Muscle layer of duodenum (tissue), 2 donors: ENCODE measurements at regions not wholly inside any gene's neighbourhood (a gene's known extent, or its start where the extent isn't known, plus 50 kb on each side); places are given as distances from the start of the nearest gene placed in this dataset.

ENCODE experiments used
- H3K27ac ChIP-seq: one replicate; pipeline ENCODE4 v1.7.0; 2013; ENCODE audit warnings: mild to moderate bottlenecking, low read length
- H3K27me3 ChIP-seq: one replicate; pipeline ENCODE4 v1.7.0; 2013; ENCODE audit warnings: low read depth, mild to moderate bottlenecking, control low read depth, low read length
- H3K36me3 ChIP-seq, 2 donors: one replicate each; pipeline ENCODE4 v1.7.0; 2013; ENCODE audit warnings: low read length in 2 of 2, control low read depth in 1 of 2, mild to moderate bottlenecking in 1 of 2; ENCODE audit not compliant: insufficient read depth in 2 of 2, control insufficient read depth in 1 of 2
- H3K4me1 ChIP-seq, 2 donors: one replicate each; pipeline ENCODE4 v1.7.0; 2013; ENCODE audit warnings: low read length in 2 of 2, mild to moderate bottlenecking in 2 of 2, control low read depth in 1 of 2, moderate library complexity in 1 of 2; ENCODE audit not compliant: insufficient read depth in 2 of 2, control insufficient read depth in 1 of 2
- H3K4me3 ChIP-seq, 2 donors: one replicate each; pipeline ENCODE4 v1.7.0; 2013; ENCODE audit warnings: low read length in 2 of 2, low read depth in 1 of 2, mild to moderate bottlenecking in 1 of 2
- H3K9me3 ChIP-seq, 2 donors: one replicate each; pipeline ENCODE4 v1.7.0; 2013; ENCODE audit warnings: low read length in 2 of 2, control low read depth in 1 of 2, mild to moderate bottlenecking in 1 of 2; ENCODE audit not compliant: control insufficient read depth in 1 of 2
- donor health status: healthy.

DNA sequence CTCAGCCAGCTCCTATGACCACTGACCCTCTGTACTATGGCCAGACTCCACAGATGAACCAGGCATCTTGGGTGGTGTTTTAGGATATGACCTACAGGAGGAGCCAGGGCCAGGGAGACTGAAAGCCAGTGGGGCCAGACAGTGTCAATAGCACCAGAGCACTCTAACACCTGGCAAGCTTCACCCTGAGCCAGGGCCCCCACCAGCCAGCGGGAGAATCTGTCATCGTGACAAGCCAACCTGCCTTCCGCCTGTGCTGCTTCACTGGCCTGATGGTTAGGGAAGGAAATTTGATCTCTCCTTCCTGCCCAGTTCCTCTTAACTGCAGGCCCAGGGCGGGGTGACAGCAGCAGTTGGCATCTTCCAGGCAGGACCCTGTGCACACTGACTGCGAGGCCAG is 222.4 kb downstream of the UQCRFS1 start:
- H3K9me3 ChIP-seq: peaks cover 0 to 10% of the 10 kb centered on the region in 2 donors
- no peaks in the 10 kb centered on the region for H3K36me3 ChIP-seq
- H3K4me1 ChIP-seq: peaks cover 0 to 6% of the 10 kb centered on the region in 2 donors
- no peaks in the 10 kb centered on the region for H3K27me3 ChIP-seq
- no peak overlapping the region for H3K4me3 ChIP-seq
- no peak overlapping the region for H3K27ac ChIP-seq

DNA sequence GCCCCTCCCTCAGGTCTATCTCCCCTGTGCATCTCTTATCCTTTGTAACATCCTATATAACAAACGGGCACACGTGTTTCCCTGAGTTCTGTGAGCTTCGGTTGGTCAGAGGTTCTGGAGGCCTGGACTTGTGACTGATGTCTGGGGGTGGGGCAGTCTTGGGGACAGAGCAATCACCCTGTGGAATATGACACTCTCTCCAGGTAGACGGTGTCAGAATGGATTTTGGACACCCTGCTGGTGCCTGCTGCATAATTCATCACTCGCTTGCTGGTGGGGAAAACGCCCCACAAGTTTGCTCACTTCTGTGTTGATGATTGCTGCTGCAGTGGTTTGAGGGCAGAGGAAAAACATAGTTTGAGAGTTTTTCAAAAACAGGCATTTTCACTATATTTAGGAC is 223.2 kb downstream of the UQCRFS1 start:
- no peaks in the 10 kb centered on the region for H3K36me3 ChIP-seq
- H3K27ac ChIP-seq: no peak overlapping the region
- H3K27me3 ChIP-seq: no peaks in the 10 kb centered on the region
- peaks cover 0 to 6% of the 10 kb centered on the region in 2 donors for H3K4me1 ChIP-seq
- no peak overlapping the region for H3K4me3 ChIP-seq
- peaks cover 0 to 10% of the 10 kb centered on the region in 2 donors for H3K9me3 ChIP-seq

DNA sequence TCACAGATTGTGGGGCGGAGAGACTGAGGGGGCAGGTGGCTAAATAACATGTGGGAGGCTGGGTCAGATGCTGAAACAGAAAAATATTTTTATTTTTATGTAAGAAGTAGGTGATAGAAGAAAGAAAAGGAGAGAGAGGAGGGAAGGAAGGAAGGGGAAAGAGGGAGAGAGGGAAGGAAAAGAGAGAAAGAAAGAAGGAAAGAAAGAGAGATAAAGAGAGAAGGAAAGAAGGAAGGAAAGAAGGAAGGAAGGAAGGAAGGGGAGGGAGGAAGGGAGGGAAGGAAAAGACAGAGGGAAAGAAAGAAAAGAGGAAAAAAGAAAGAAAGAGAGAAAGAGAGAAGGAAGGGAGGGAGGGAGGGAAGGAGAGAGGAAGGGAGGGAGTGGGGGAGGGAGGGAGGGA is 224.9 kb downstream of the UQCRFS1 start:
- Histone ChIP-seq H3K9me3 (no peaks in the 10 kb centered on the region), H3K27ac (no peak overlapping the region), H3K4me3 (no peak overlapping the region), H3K27me3 (no peaks in the 10 kb centered on the region), H3K36me3 (no peaks in the 10 kb centered on the region), H3K4me1 (peaks cover 0 to 6% of the 10 kb centered on the region in 2 donors)

DNA sequence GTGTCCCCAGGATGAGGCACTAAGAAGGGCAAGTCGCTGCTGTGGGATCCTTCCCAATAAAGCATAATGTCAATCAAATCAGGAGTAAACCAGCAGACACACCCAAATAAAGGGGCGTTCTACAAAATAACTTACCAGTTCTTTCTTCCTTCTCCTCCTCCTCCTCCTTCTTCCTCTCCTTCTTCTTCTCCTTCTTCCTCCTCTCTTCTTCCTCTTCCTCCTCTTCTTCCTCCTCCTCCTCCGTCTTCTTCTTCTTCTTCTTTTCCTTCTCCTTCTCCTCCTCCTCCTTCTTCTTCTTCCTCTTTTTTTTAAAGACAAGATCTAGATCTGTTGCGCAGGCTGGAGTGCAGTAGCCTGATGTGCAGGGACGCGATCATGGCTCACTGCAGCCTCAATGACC is 225.8 kb downstream of the UQCRFS1 start:
- H3K27ac ChIP-seq: no peak overlapping the region

DNA sequence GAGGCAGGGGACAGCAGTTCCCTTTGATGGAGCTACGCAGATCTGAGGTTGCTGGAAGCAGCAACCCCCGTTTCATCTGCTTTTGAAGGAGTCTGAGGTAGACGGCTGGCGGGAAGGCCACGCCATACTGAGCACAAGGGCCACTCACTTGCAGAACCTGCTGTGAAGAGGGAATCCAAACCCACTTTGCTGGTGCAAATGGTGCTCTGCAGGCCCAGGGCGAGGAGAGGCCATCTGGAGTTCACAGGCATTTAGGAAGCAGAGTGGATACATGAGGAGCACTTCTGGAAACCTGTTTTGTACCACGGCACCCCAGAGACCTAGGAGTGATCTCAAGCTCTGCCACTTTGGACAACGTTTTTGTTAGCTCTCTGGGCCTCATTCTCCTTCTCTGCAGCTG is 227.8 kb downstream of the UQCRFS1 start:
- Histone ChIP-seq H3K4me1 (no peaks in the 10 kb centered on the region), H3K27ac (no peak overlapping the region), H3K9me3 (no peaks in the 10 kb centered on the region), H3K36me3 (no peaks in the 10 kb centered on the region), H3K27me3 (no peaks in the 10 kb centered on the region), H3K4me3 (no peak overlapping the region)

More for the DNA sequence above, 225.8 kb downstream of the UQCRFS1 start:
- no peaks in the 10 kb centered on the region for H3K9me3 ChIP-seq
- H3K4me3 ChIP-seq: no peak overlapping the region
- H3K36me3 ChIP-seq: no peaks in the 10 kb centered on the region
- no peaks in the 10 kb centered on the region for H3K27me3 ChIP-seq
- H3K4me1 ChIP-seq: peaks cover 0 to 6% of the 10 kb centered on the region in 2 donors

- Histone ChIP-seq H3K36me3 (no peaks in the 10 kb centered on the region), H3K27ac (no peak overlapping the region), H3K9me3 (no peaks in the 10 kb centered on the region), H3K4me1 (no peaks in the 10 kb centered on the region), H3K4me3 (no peak overlapping the region), H3K27me3 (no peaks in the 10 kb centered on the region)
These were observed 228.6 kb downstream of the UQCRFS1 start for GRCh38 chr19:28984315-28984714.

GRCh38 chr19:28983430-28983829 is 229.5 kb downstream of the UQCRFS1 start:
- Histone ChIP-seq H3K27me3 (no peaks in the 10 kb centered on the region), H3K4me1 (no peaks in the 10 kb centered on the region), H3K9me3 (no peaks in the 10 kb centered on the region), H3K36me3 (no peaks in the 10 kb centered on the region), H3K4me3 (no peak overlapping the region), H3K27ac (no peak overlapping the region)

DNA sequence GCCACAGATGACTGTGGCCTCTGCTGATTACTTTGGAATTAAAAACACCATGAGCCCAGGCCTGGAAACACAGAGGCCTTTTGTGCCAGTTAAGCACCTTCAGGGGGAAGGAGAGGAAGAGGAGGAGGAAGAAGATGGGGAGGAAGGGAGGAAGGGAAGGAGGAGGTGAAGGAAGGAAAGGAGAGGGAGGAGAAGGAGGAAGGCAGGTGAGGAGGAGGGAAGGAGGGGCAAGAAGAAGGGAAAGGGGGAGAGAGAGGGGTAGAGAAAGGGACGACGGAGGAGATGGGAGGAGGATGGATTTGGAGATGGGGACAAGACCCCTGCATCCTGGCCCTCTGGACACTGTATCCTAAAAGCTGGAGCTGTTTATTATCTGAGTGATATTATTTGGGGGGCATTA is 231.0 kb downstream of the UQCRFS1 start:
- Histone ChIP-seq H3K4me1 (no peaks in the 10 kb centered on the region), H3K36me3 (no peaks in the 10 kb centered on the region), H3K27me3 (no peaks in the 10 kb centered on the region), H3K9me3 (no peaks in the 10 kb centered on the region), H3K27ac (no peak overlapping the region), H3K4me3 (no peak overlapping the region)

DNA sequence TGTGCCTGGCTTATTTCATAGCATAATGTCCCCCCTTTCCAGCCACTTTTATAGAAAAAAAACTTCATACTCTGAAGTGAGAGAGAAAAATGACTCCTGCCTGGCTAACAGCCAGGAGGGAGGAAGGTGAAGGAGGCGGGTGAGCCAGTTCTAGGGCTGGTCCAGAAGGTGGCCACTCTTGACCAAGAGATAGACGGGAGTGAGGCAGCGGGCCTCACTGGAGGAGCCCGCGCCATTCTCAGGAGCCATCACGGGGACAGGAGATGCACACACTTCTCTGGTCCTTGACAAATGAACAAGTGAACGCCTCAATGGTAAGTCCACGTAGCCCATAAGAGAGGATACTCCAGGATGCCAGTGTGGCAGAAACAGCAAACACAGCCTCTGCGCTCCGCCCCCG is 231.4 kb downstream of the UQCRFS1 start:
- Histone ChIP-seq H3K27ac (no peak overlapping the region), H3K27me3 (no peaks in the 10 kb centered on the region)

DNA sequence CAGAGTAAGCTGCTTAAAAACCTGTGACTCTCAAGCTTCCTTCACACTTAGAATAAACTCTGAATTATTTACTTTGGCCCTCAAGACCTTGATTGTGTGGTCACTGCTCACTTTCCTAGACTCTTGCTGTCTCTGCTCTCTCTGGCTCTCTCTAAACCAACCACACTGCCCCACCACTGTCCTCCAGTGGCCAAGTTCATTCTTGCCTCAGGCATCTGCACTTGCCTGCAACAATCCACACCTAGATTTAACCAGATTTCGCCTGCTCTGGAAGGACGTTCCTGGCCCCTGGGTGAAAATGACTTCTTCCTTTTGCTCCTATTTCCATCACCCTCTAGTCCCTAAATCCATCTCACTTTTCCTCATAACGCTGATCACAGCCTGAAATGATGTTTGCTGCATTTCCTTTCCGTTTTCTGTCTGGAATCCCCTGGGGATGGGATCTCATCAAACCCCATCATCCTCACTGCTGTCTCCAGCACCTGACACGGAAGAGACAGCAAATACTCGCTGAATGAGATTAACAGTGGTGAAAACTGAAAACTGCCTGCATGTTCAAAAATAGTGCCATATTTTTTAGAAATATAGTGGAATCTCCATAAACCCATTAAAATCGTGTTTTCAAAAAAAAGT is 232.6 kb downstream of the UQCRFS1 start:
- H3K9me3 ChIP-seq: no peaks in the 10 kb centered on the region
- no peaks in the 10 kb centered on the region for H3K27me3 ChIP-seq
- H3K4me1 ChIP-seq: no peaks in the 10 kb centered on the region
- H3K36me3 ChIP-seq: no peaks in the 10 kb centered on the region
- no peak overlapping the region for H3K4me3 ChIP-seq
- no peak overlapping the region for H3K27ac ChIP-seq

More for the DNA sequence above, 231.4 kb downstream of the UQCRFS1 start:
- Histone ChIP-seq H3K4me3 (no peak overlapping the region), H3K36me3 (no peaks in the 10 kb centered on the region), H3K9me3 (no peaks in the 10 kb centered on the region), H3K4me1 (no peaks in the 10 kb centered on the region)

DNA sequence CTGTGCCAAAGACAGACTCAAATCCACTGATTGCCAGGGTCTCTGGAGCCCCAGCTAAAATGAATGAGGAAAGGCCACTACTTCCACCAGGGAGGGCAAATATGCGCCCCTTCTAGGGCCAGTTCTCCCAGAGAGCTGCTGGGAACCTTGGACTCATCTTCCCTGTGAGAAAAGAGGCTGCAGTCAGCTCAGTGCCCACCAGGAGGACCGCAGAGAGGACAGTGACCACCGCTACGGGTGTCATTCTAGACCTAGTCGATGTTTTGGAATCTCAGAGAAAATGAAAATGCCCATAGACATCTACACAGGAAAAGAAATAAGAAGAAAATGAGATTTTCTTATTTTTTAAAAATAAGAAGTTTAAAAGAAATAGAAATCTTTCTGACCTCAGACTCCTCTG is 235.1 kb downstream of the UQCRFS1 start:
- no peaks in the 10 kb centered on the region for H3K9me3 ChIP-seq
- H3K27ac ChIP-seq: no peak overlapping the region
- H3K4me1 ChIP-seq: no peaks in the 10 kb centered on the region
- no peak overlapping the region for H3K4me3 ChIP-seq
- no peaks in the 10 kb centered on the region for H3K36me3 ChIP-seq
- no peaks in the 10 kb centered on the region for H3K27me3 ChIP-seq
